ENCODE measurements at regions not wholly inside any gene's neighbourhood (a gene's known extent, or its start where the extent isn't known, plus 50 kb on each side); places are given as distances from the start of the nearest gene placed in this dataset.

DNA sequence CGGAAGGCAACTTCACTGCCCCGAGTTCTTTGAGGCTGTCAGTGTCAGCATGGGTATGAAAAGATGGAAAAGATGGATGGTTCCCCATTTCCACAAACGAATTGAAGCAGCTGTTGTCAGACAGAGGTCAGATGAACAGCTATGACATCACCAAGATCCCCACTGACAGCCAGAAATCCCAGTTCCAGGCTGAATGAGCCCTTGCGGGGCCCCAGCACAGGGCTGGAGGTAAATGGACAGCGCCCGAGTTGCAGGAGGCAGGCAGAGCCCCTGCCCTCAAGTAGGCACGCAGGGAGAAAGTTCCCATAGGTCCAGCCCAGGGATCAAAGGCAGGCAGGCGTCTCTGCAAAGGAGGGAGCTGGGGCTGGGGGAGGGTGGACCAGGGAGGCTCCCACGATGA is 169.5 kb upstream of the AGAP1 start:
- ChIA-PET CTCF (no interaction called here), POLR2A (no interaction called here)
- intact Hi-C loops (cut with micrococcal nuclease; ENCODE audit: unreplicated experiment): no loop called here
- TF ChIP-seq POLR2AphosphoS5 (IDR thresholded peaks at IDR 0.05; ENCODE audit: low read depth, low read length) (no peak), TCF7L2 (IDR thresholded peaks at IDR 0.05; ENCODE audit: low read depth, low read length) (no peak)
- TF ChIP-seq, protein P1, sequence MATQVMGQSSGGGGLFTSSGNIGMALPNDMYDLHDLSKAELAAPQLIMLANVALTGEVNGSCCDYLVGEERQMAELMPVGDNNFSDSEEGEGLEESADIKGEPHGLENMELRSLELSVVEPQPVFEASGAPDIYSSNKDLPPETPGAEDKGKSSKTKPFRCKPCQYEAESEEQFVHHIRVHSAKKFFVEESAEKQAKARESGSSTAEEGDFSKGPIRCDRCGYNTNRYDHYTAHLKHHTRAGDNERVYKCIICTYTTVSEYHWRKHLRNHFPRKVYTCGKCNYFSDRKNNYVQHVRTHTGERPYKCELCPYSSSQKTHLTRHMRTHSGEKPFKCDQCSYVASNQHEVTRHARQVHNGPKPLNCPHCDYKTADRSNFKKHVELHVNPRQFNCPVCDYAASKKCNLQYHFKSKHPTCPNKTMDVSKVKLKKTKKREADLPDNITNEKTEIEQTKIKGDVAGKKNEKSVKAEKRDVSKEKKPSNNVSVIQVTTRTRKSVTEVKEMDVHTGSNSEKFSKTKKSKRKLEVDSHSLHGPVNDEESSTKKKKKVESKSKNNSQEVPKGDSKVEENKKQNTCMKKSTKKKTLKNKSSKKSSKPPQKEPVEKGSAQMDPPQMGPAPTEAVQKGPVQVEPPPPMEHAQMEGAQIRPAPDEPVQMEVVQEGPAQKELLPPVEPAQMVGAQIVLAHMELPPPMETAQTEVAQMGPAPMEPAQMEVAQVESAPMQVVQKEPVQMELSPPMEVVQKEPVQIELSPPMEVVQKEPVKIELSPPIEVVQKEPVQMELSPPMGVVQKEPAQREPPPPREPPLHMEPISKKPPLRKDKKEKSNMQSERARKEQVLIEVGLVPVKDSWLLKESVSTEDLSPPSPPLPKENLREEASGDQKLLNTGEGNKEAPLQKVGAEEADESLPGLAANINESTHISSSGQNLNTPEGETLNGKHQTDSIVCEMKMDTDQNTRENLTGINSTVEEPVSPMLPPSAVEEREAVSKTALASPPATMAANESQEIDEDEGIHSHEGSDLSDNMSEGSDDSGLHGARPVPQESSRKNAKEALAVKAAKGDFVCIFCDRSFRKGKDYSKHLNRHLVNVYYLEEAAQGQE (IDR thresholded peaks at IDR 0.05; ENCODE audit: insufficient read depth in 1 of 2, low read depth in 2 of 2, low read length in 1 of 2): no peak
- TF ChIP-seq, protein P2, sequence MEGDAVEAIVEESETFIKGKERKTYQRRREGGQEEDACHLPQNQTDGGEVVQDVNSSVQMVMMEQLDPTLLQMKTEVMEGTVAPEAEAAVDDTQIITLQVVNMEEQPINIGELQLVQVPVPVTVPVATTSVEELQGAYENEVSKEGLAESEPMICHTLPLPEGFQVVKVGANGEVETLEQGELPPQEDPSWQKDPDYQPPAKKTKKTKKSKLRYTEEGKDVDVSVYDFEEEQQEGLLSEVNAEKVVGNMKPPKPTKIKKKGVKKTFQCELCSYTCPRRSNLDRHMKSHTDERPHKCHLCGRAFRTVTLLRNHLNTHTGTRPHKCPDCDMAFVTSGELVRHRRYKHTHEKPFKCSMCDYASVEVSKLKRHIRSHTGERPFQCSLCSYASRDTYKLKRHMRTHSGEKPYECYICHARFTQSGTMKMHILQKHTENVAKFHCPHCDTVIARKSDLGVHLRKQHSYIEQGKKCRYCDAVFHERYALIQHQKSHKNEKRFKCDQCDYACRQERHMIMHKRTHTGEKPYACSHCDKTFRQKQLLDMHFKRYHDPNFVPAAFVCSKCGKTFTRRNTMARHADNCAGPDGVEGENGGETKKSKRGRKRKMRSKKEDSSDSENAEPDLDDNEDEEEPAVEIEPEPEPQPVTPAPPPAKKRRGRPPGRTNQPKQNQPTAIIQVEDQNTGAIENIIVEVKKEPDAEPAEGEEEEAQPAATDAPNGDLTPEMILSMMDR (IDR thresholded peaks at IDR 0.05): no peak
- in situ Hi-C loops (cut with HindIII; ENCODE audit: low pct_unique_long_range_greater_than_20kb, low sequenced_read_pairs): no loop called here
- Histone ChIP-seq H3K27me3 (ENCODE audit: control insufficient read depth, insufficient read depth, low read length) (peaks cover 4% of the 10 kb centered on the region), H3K4me1 (ENCODE audit: control insufficient read depth, insufficient read depth, low read length) (no peaks in the 10 kb centered on the region; the same call in 1 of the 2 replicates), H3K9me3 (ENCODE audit: control insufficient read depth, insufficient read depth, low read depth, low read length) (no peaks in the 10 kb centered on the region), H3K4me3 (ENCODE audit: low read depth in 2 of 2, low read length in 2 of 2) (no peak overlapping the region), H3K36me3 (ENCODE audit: control insufficient read depth, insufficient read depth, low read length) (no peaks in the 10 kb centered on the region), H3K27ac (ENCODE audit: low read length) (no peak overlapping the region)
- no peak for DNase-seq (ENCODE audit: low read depth, low spot score)
- ATAC-seq: no peak
- BruUV-seq (replicated peaks): no TSS peak

DNA sequence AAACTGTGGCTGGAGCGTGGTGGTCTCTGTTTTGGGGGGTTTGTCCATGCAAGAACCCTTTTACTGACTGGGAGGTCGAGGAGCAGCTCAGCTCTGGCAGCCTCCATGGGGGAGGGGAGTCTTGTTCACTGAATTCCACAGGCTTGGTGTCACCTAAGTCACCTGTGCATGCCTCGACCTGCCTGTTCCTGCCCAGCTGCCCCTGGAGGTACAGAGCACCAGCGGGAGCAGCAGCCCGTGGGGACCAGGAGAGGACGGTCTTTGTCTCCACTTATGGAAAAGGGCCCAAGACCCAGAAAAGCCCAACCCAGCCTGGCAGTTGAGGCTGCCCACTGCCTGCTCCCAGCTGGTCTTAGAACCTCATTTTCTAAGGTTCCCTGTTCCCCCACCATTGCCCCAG is 168.7 kb upstream of the AGAP1 start:
- Histone ChIP-seq H3K27me3 (ENCODE audit: control insufficient read depth, insufficient read depth, low read length) (peaks cover 4% of the 10 kb centered on the region), H3K36me3 (ENCODE audit: control insufficient read depth, insufficient read depth, low read length) (no peaks in the 10 kb centered on the region), H3K27ac (ENCODE audit: low read length) (no peak overlapping the region), H3K4me3 (ENCODE audit: low read depth in 2 of 2, low read length in 2 of 2) (no peak overlapping the region), H3K9me3 (ENCODE audit: control insufficient read depth, insufficient read depth, low read depth, low read length) (no peaks in the 10 kb centered on the region), H3K4me1 (ENCODE audit: control insufficient read depth, insufficient read depth, low read length) (no peaks in the 10 kb centered on the region; the same call in 1 of the 2 replicates)
- ChIA-PET CTCF (no interaction called here), POLR2A (no interaction called here)
- intact Hi-C loops (cut with micrococcal nuclease; ENCODE audit: unreplicated experiment): no loop called here
- DNase-seq (ENCODE audit: low read depth, low spot score) (no peak), ATAC-seq (no peak)
- in situ Hi-C loops (cut with HindIII; ENCODE audit: low pct_unique_long_range_greater_than_20kb, low sequenced_read_pairs): no loop called here
- TF ChIP-seq, protein P2 (IDR thresholded peaks at IDR 0.05): no peak
- TF ChIP-seq POLR2AphosphoS5 (IDR thresholded peaks at IDR 0.05; ENCODE audit: low read depth, low read length) (no peak), SIN3A (IDR thresholded peaks at IDR 0.05; ENCODE audit: borderline replicate concordance, insufficient read depth, low read depth, low read length) (no peak), TCF7L2 (IDR thresholded peaks at IDR 0.05; ENCODE audit: low read depth, low read length) (no peak)
- TF ChIP-seq, protein P1 (IDR thresholded peaks at IDR 0.05; ENCODE audit: insufficient read depth in 1 of 2, low read depth in 2 of 2, low read length in 1 of 2): no peak
- BruUV-seq (replicated peaks): no TSS peak
